NCI-H2196 treated with DMSO at 0.1 percent for 48 hours (cell line): ENCODE measurements at regions not wholly inside any gene's neighbourhood (a gene's known extent, or its start where the extent isn't known, plus 50 kb on each side); places are given as distances from the start of the nearest gene placed in this dataset.

Experiments used
- DNase-seq: peaks from one replicate; lab custom pipeline; 2025; ENCODE audit not compliant: unreplicated experiment; lab: John Stamatoyannopoulos, UW

DNA sequence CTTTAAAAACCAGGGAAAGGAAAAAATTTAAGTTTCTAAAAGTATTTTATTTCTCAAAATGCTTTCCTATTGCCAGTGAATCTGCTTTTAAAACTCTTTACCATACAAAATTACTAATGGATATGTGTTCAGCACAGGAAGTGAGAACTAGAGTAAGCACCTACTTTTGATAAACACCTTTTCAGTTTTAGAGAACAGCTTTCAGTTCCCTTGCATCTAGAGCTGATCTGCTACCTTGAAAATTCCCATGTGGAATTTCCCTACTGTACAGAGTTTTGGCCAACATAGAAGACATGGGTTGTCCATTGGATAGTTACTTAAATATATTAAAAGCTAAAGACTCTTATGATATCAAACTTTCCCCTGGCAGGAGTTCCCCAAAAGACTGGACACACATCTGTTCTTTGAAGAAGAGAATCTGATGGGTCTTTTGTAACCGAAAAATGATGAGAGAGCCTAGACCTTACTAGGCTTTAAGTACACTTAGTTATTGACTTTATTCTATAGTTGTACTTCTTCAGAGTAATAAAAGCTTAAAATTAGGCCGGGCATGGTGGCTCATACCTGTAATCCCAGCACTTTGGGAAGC is 112.1 kb upstream of the CNTNAP4 start:
- no peak for DNase-seq

DNA sequence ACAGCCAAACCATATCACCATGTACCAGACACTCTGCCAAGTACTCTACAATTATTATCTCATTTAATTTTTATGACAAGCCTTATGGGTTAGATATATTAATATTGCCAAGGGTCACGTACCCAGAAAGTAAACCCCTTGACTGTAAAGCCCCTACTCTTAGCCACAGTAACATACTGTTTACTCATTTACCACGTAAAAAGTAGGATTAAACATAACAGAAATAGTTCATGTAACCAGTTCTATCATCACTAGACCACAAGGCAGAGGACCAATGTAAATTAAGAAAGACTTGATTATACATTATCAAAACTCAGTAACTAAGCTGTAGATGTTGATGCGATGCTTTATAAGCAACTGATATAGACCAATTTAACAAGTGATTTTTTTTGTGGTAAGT is 101.5 kb upstream of the CNTNAP4 start:
- DNase-seq = no peak

DNA sequence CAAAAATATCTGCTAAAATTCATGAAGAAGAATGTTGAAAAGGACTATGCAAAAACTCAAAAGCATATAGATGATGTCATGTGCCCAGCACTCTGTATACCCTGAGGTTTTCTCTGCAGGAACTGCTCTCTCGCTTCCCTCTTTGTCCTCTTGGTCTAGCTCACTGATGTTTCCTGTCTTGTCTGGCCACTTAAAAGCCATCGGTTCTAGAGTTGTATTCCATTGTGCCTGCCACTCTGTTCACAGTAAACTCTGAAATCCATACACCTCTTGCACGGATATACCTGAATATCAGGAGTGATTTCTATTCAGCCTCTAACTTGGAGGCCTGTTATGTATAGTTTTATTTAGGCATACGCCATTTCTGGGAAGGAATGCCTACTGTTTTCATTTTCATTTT is 101.0 kb upstream of the CNTNAP4 start:
- no peak for DNase-seq

DNA sequence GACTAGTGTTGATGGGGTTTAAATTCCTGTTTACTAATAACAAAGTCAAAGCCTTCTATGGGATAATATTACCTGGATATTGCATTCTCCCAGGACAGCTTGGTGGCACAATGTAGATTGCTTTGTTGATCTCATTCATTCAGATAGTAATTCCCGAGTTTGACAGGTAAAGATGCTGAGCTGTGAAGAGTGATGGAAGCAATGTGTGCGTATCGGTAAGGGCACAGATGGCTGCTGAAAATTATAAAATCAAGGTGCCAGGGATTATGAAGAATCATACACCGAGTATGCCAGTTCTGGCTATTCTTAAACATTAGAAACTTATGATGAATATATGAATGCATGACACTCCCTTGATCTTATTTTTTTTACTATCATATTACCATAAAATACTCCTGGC is 100.6 kb upstream of the CNTNAP4 start:
- DNase-seq = no peak

DNA sequence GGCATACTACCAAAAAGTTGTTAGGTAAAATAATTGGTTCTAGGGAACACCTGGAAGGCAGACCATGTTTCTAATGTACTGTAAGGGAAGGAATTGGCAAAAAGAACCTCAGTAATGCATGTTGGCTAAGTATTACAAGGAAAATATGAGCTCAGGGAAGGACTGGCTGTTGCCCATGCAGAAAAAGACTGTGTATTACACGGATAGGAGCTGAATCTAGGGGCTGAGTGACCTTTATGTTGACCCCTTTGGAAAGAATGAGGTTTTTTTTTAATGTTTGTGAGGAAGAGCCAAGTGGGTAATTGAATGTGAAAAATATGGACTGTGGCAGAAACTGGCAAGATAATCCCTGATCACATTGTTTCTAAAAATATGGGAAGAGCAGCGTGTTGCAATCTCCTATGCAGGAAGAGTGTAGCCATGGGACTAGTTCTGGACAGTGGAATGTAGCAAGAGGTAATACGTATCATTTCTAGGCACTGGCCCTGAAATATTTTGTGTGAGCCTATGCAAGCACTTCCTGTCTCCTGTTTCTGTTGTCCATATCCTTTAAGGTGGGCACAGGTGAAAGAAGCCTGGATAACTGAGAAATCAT is 95.1 kb upstream of the CNTNAP4 start:
- no peak for DNase-seq

DNA sequence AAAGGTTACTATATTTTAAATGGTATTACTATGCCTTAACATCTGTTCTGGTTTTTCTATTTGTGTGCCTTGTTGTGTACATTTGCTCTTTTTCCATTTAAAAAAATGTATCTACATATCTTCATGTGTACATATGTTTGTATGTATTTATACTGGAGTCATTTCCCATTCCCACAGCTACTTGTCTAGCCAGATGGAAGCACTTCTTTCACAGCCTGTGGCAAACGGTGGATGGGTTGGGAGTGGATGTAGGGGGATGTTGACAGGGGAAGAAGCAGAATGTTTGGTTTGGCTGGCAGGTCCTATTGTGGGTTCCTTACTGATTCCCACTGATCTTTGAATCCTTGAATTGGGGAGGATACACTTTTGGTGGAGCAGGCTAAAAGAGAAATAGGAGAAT is 93.6 kb upstream of the CNTNAP4 start:
- DNase-seq = no peak

DNA sequence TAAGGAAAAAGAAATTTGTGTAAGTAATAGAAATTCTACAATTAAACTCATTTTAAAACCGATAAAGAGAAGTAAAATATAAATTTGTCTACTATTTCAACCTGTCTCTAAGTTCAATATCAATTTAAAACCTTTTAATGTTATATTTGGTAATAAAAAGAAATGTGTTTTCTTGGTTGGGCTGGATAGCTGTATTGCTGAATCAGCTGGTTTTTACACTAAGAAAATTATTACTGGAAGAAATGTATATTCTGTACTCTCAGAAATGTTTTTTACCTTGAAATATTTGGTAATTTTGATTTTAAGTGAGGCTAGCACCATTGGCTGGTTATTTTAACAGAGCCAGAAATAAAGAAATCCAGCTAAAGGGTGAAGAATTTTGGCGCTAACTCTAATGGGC is 87.1 kb upstream of the CNTNAP4 start:
- no peak for DNase-seq

DNA sequence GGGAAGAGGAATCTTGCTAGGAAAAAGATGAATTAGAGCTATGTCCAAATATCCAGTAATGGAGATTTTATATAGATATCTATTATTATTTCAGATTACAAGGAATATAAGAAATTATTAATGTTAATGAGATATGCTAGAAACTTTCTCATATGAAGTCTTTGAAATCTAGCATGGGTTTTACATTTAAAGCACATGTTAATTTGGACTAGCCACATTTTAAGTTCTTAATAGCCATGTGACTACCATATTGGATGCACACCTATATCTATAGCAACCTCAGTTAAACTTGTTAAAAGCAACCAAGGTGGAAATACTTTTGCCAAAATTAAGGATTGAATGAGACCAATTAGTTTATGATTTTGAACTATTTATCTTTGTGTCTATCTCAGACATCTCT is 86.7 kb upstream of the CNTNAP4 start:
- DNase-seq = no peak

DNA sequence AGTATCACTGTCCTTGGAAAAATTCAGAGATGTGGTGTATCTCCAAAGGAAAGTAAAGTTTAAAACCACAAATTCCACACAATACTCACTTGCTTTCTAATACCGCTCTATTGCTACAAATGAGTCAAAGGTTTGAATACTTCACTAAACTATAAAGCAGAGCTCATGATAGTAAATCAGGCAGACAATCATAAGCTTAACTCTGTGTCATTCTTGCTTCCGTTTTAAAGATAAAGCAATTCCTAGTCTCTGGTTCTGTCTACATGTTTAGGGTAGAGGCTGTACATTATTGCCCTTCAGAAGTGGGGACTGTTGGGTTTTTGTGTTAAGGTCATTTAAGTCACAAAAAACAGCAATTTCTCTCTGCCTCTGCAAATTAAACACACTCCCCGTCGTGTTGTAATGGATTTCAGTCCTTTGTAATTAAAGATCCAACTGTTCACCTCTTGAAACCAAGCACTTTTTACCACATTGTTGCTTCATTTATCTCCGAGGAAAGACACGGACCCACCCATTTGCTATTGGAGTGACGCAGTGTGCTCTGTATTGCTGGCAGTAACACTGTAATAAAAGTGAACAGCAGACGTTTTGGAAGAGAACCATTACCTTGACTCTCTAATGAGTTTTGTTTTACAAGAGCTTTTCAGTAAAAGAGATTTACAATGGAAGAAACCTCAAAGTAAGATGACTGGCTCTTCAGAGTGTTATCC is 83.1 kb upstream of the CNTNAP4 start:
- DNase-seq = no peak

DNA sequence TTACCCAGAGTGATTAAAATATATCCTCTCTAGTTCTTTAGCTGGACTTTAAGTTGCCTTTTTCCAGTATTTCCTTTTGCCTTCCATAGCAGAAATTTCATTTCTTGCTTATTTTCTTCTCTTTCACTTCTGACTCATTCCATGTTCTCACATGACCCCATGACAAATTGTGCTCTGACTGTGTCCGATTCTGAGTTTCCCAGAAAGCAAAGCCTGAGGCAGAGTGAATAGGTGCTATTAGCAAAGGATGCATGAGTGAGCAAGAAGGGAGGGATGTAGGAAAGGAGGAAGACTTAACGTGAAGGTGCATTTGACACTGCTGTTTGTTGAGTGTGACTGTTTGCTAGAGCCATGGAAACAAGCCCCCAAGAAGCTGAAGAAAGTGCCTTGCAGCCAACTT is 82.6 kb upstream of the CNTNAP4 start:
- no peak for DNase-seq

DNA sequence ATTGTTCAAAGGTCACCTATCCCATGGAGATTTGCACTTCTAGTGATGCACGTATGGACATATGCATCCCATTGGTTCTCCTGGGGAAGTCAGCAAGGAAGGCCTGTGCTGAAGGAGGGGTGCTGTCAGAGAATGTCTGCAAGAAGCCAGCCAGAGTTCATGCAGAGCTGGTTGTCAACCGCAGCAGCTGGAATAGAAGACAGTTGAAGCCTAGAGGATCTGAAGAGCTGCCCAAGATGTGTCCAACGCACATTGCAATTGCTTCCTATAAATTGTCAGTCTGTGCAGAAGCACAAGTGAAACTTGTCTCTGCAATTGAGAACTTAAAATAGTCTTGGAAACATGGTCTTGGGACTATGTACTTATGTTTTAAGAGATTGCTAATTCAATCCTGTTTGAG is 82.1 kb upstream of the CNTNAP4 start:
- no peak for DNase-seq

DNA sequence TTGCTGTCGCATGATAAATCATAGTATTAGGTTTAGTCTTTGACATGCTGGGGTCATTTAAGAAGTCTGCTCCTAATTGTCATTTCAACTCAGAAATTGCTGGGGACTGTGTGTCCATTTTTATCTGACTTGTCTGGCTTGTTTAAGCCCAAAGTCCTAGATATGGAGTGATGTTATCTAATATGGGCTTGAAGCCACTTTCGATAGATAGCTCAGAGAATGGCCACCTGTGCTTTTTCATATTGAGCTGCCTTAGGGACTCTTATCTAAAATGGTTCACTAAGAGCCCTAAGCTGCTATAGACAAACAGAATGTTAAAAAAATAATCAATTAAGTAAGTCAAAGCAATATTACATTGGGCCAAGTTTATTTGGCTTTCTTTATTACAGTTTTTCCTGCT is 81.6 kb upstream of the CNTNAP4 start:
- no peak for DNase-seq

DNA sequence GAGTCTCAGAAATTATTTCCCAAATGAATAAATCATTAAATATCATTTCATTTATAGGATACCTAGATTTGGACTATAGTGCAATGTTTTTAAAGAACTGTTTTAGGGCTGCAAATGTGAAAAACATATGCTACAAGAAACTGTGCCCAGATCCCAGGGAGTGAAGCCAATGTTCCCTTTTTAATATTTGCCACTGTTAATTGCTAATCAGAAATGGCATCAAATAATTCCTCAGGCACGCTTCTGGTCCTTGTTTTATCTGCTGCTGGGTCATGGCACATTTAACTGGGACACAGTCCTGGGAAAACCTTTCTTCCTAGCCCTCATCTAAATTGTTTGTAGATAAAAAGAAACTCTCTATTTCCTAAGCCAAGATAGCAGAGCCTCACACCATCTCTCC is 79.3 kb upstream of the CNTNAP4 start:
- no peak for DNase-seq

DNA sequence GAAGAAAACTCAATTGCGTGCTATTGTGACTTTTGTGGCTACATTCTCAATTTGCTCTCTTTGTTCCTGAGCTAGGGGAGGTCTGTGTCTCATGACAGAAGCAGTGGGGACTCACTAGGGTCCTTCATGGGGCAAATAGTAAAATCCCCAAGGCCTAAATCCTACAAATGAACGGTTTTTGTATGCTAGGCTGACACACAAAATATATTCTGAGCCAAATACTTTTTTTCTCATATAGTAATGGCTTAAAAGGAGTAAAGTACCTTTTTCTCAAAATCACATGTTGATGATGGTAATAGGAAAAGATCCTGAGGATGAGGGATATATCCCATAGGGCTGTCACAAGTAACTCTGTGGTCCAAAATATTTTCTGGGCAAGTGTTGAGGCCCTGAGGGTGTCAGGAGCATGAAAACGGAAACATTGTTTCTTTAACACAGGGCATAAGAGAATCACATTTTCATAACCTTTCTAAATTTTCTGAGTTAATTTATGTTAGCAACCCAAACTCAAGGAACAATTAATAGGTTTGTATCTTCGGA is 77.5 kb upstream of the CNTNAP4 start:
- no peak for DNase-seq

DNA sequence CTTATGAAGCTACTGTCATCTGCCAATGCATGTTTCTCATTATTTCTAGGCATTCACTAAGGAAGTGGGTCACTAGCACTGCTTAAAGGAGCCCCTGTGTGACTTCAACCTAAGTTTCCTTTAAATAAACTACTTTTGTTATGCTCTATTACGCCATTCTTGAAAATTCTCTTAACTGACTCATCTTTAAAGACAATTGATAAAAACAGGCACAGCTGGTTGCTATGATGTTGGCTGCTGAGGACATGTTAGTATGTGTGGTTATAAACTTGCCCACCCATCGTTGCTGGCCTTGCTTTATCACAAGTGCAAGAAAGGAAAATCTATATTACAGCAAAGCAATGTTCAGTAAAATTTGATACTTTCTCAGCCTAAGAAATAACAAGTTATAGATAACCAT is 75.8 kb upstream of the CNTNAP4 start:
- no peak for DNase-seq

DNA sequence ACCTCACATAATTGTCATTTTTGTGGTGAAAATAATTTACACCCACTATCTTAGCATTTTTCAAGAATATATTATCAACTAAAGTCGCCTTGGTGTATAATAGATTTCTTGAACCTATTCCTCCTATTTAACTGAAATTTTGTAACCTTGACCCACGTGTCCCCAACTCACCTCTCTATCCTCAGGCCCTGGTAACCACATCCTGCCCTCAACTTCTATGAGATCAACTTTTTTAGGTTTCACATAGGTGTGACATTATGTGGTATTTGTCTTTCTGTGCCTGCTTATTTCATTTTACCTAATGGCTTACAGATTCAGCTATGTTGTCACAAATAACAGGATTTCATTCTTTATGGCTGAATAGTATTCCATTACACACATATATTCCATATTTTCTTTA is 73.0 kb upstream of the CNTNAP4 start:
- DNase-seq = no peak

DNA sequence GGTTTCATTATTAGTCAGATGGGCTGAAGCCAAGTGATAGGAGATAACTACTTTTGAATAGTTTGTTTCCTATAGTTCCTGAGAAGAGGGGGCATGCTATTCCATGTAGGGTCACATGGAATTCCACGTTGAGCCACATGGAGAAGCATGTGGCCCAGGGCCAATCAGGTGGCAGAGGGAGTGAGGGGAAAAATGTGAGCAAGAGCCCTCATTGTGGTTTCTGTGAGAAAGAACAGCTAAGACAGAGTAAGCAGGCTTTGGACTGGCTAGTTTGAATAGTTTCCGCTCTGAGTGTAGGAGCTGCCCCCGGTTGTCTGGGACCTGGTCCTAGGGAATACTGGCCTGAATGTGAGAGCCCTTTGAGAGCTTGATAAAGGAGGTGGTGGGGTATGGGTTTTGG is 69.9 kb upstream of the CNTNAP4 start:
- DNase-seq = no peak

DNA sequence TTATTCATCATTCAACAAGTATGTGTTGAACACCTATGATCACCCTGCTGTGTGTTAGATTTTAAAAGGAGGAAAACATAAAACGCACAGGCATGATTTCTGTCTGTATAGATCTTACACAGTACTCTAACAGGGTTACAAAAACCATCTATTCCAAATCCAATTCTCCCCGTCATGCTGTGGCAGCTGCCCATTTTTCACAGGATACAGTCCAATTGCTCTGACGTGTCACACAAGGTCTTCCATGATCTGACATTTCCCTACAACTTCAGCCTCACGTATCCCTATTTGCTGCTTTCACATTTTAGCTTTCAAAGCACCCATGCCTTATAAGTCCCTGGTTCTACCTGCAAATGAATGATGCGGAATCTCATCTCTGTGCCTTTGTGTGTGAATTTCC is 67.0 kb upstream of the CNTNAP4 start:
- no peak for DNase-seq

DNA sequence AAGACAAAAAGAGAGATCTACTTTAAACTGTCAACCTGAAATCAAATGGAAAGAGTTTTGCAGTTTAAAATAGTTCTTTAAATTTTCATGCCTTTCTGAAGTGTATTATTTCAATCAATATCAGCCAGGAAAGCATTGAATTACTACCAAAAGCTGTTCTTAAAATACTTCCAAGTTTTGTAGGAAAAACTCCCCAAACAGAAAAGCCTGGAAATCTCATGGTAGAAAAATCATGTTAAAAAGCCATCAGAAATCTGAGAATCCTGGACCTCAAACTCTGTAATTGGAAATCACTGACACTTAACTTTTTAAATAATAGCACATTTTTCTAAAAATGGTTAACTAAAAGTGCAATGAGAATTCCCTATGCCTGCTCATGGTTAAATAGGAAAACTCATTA is 63.3 kb upstream of the CNTNAP4 start:
- DNase-seq = no peak

DNA sequence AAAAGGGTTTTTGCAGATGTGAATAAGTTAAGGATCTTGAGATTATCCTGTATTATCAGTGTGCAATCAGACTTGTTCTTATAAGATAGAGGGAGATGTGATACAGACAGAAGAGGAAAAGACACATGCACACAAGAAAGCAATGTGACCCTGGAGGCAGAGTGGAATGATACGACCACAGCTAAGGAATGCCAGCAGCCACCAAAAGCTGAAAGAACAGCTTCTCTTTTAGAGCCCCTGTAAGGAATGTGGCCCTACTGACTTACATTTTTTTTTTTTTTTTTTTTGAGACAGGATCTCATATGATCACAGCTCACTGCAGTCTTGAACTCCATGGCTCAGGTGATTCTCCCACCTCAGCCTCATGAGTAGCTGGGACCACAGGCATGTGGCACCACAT is 62.3 kb upstream of the CNTNAP4 start:
- no peak for DNase-seq

DNA sequence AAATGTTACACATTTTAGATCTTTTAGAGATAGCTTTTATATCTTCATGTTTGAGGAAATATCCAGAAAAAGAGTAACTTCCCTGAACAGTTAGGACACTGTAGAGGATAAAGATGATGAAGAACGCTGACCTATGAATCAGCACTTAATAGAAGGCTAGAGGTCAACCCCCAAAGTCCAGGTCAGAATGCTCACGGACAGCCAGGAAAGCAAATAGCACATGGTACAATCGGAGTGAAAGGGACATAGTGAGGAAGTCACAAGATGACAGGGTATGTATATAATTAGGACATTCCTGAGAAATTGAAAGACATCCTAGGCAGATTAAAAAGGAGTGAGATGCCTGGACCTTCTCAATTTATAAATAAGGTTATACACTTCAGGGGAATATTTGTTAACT is 55.1 kb upstream of the CNTNAP4 start:
- no peak for DNase-seq

DNA sequence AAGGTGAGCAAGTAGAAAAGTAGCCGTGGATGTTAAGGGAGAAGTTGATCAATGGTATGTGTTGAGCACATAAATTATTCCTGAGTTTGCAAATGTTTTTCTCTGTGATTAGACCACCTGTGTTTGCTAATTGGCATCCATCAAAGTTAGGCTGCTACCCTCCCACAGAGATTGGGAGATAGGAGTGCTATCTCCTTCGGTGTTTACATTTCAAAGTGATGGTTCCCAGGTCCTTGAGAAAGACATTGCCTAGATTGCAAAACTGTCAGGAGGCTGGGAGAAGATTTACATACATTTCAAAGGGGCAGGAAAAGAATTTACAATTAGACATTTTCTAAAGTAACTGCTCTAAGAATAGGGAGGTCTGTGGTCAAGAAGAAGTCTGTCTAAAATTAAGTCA is 54.3 kb upstream of the CNTNAP4 start:
- no peak for DNase-seq

DNA sequence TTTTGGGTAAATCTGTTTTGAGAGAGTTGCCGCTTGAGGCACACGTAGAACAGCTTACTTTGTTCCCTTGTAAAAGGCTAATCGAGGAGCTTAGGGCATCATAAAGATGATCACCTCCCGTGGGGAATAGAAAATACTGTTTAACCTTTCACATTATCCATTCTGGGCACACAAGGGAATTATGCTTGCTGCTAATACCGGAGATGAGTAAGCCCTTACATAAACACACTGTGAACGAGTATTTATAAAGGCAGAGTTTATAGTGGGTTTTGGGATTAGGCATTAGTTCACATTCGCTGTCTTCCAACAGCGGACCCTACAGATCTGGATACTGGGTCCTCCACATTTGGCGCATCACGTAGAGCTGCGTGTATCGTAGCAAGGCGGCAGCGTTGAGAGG is 51.2 kb upstream of the CNTNAP4 start:
- DNase-seq = no peak
